ENCODE measurements at regions not wholly inside any gene's neighbourhood (a gene's known extent, or its start where the extent isn't known, plus 50 kb on each side); places are given as distances from the start of the nearest gene placed in this dataset.

DNA sequence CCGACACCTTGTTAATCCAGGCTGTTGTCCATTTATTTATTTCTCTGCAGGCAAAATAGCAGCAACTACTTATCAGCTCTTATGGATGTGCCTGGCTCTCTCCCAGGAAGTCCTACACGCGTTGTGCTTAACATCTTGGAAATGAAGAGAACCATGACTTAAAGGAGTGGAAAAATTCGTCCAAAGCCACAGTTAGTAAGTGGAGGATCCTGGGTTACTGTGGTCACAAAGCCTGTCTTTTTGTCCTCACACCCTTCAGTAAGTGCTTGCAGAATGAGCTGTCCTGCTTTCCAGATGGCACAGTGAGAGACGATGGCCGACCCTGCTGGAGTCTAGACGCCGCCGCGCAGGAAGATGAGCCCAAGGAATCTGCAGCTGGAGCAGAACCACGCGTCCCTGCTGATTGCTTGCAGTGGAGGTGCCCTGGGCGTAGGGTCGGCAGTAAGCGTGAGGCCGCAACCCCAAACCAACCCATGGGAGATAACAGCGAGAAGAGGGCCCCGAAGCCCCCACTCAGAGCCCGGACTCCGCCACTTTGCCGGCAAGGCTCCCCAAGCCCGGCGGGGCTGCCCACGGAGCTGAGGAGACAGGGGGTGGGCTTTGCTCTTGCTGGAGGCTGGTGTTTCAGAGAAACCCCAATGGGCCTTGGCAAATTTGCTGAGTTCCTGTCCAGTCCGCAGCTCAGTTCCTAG is 178.6 kb downstream of the CXCL12 start:
- TF ChIP-seq CTCF (IDR thresholded peaks at IDR 0.05) (no peak), POLR2AphosphoS5 (IDR thresholded peaks at IDR 0.05) (no peak)

Measured in transverse colon (tissue), 4 donors.